OCI-LY7 (cell line): ENCODE measurements at regions not wholly inside any gene's neighbourhood (a gene's known extent, or its start where the extent isn't known, plus 50 kb on each side); places are given as distances from the start of the nearest gene placed in this dataset.
"Not testable (repeated sequence)": the region's sequence is repeated elsewhere in the genome, so short reads cannot be mapped to it uniquely, and the experiment has no call there.

ENCODE experiments used
- BruUV-seq: library from RNA; stranded (reverse); fragments of 400-500 nt; replicated peaks from 2 replicates; lab custom pipeline; 2021; lab: Mats Ljungman, UMichigan
- CTCF ChIA-PET: fragments of 300-600 bp; sonication (Branson Sonifier 250); formaldehyde crosslinking; loops from one replicate; lab custom pipeline; 2022; ENCODE audit warnings: antibody characterized with exemption; ENCODE audit not compliant: unreplicated experiment; lab: Charles Lee
- POLR2A ChIA-PET: fragments of 300-600 bp; sonication (Branson Sonifier 250); formaldehyde crosslinking; loops from one replicate; lab custom pipeline; 2022; ENCODE audit warnings: antibody characterized with exemption; lab: Charles Lee
- DNase-seq: peaks from one replicate; pipeline ENCODE4 v3.0.0-alpha.2; 2015; ENCODE audit warnings: low spot score
- H2AFZ ChIP-seq: fragments of 200-600 bp; sonication (generic), shearing (Covaris generic); 2 replicates; pipeline ENCODE4 v1.6.1; 2014; ENCODE audit warnings: mild to moderate bottlenecking, antibody characterized with exemption, low read length, moderate library complexity
- H3K27ac ChIP-seq: fragments of 200-600 bp; sonication (generic); 2 replicates; pipeline ENCODE4 v1.5.1; 2014; ENCODE audit warnings: mixed run types, low read depth, mild to moderate bottlenecking, moderate library complexity, low read length, inconsistent platforms; ENCODE audit not compliant: poor library complexity, severe bottlenecking
- H3K36me3 ChIP-seq: fragments of 200-600 bp; sonication (generic); 2 replicates; pipeline ENCODE4 v1.6.1; 2014; ENCODE audit warnings: mild to moderate bottlenecking, antibody characterized with exemption, low read length, moderate library complexity, mixed read lengths; ENCODE audit not compliant: insufficient read depth
- H3K4me1 ChIP-seq: fragments of 200-600 bp; sonication (generic); 2 replicates; pipeline ENCODE4 v1.5.1; 2014; ENCODE audit warnings: mild to moderate bottlenecking, low read length; ENCODE audit not compliant: insufficient read depth, poor library complexity, severe bottlenecking
- H3K4me2 ChIP-seq: fragments of 200-600 bp; sonication (generic); 2 replicates; pipeline ENCODE4 v1.6.1; 2014; ENCODE audit warnings: mild to moderate bottlenecking, low read length
- H3K4me3 ChIP-seq: fragments of 200-600 bp; sonication (generic); 2 replicates; pipeline ENCODE4 v1.5.1; 2014; ENCODE audit warnings: mild to moderate bottlenecking, low read depth, low read length; ENCODE audit not compliant: poor library complexity, severe bottlenecking
- H3K79me2 ChIP-seq: fragments of 200-600 bp; sonication (generic); 2 replicates; pipeline ENCODE4 v1.6.1; 2016; ENCODE audit warnings: low read depth, mild to moderate bottlenecking, low read length, moderate library complexity, mixed read lengths; ENCODE audit not compliant: insufficient read depth
- H3K9me2 ChIP-seq: fragments of 200-600 bp; sonication (generic); 2 replicates; pipeline ENCODE4 v1.6.1; 2016; ENCODE audit warnings: mild to moderate bottlenecking, low read length, mixed read lengths; ENCODE audit not compliant: insufficient read depth
- H3K9me3 ChIP-seq: fragments of 200-600 bp; sonication (generic); 2 replicates; pipeline ENCODE4 v1.6.1; 2014; ENCODE audit warnings: mild to moderate bottlenecking, mixed run types, low read length, mixed read lengths
- H4K20me1 ChIP-seq: fragments of 200-600 bp; sonication (generic); 2 replicates; pipeline ENCODE4 v1.6.1; 2014; ENCODE audit warnings: mild to moderate bottlenecking, antibody characterized with exemption, low read length, moderate library complexity, mixed read lengths; ENCODE audit not compliant: insufficient read depth
- EZH2phosphoT487 ChIP-seq: fragments of 200-600 bp; sonication (generic); IDR thresholded peaks from 2 replicates; pipeline ENCODE4 v1.6.1; 2018; ENCODE audit warnings: low read depth, borderline replicate concordance, mild to moderate bottlenecking, mixed run types, antibody characterized with exemption, low read length, moderate library complexity, mixed read lengths
- intact Hi-C: fragments of 100-400 bp; cut with micrococcal nuclease; formaldehyde crosslinking; loops from one replicate; pipeline ENCODE4 v1.10.0; 2022; ENCODE audit not compliant: unreplicated experiment
- TF ChIP-seq, protein P1 (sequence below): fragments of 200-600 bp; sonication (generic); conservative IDR thresholded peaks from 2 replicates; pipeline ENCODE4 v1.5.1; 2014; ENCODE audit warnings: mild to moderate bottlenecking, antibody characterized with exemption, low read length, moderate library complexity, mixed read lengths

GRCh38 chr7:7018290-7018689 lies 164.1 kb upstream of the C1GALT1 start:
- ChIA-PET CTCF (no interaction called here), POLR2A (no interaction called here)
- H3K36me3 ChIP-seq: no peaks in the 10 kb centered on the region
- no peaks in the 10 kb centered on the region for H4K20me1 ChIP-seq
- H3K79me2 ChIP-seq: no peaks in the 10 kb centered on the region
- no peak overlapping the region for H3K27ac ChIP-seq
- no peak for TF ChIP-seq EZH2phosphoT487
- TF ChIP-seq, protein P1, sequence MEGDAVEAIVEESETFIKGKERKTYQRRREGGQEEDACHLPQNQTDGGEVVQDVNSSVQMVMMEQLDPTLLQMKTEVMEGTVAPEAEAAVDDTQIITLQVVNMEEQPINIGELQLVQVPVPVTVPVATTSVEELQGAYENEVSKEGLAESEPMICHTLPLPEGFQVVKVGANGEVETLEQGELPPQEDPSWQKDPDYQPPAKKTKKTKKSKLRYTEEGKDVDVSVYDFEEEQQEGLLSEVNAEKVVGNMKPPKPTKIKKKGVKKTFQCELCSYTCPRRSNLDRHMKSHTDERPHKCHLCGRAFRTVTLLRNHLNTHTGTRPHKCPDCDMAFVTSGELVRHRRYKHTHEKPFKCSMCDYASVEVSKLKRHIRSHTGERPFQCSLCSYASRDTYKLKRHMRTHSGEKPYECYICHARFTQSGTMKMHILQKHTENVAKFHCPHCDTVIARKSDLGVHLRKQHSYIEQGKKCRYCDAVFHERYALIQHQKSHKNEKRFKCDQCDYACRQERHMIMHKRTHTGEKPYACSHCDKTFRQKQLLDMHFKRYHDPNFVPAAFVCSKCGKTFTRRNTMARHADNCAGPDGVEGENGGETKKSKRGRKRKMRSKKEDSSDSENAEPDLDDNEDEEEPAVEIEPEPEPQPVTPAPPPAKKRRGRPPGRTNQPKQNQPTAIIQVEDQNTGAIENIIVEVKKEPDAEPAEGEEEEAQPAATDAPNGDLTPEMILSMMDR: no peak
- no peaks in the 10 kb centered on the region for H3K9me3 ChIP-seq
- intact Hi-C loops: no loop called here
- H3K4me2 ChIP-seq: no peak overlapping the region
- no peaks in the 10 kb centered on the region for H3K9me2 ChIP-seq
- no TSS peak for BruUV-seq
- no peak overlapping the region for H3K4me3 ChIP-seq
- DNase-seq: no peak
- H3K4me1 ChIP-seq: no peaks in the 10 kb centered on the region
- H2AFZ ChIP-seq: no peak overlapping the region

GRCh38 chr7:7032221-7032620 lies 150.1 kb upstream of the C1GALT1 start:
- CTCF ChIA-PET: no interaction called here
- Histone ChIP-seq H4K20me1 (no peaks in the 10 kb centered on the region), H2AFZ (no peak overlapping the region), H3K79me2 (no peaks in the 10 kb centered on the region), H3K4me3 (no peak overlapping the region), H3K27ac (no peak overlapping the region), H3K9me2 (no peaks in the 10 kb centered on the region), H3K4me2 (no peak overlapping the region), H3K36me3 (no peaks in the 10 kb centered on the region), H3K9me3 (no peaks in the 10 kb centered on the region), H3K4me1 (no peaks in the 10 kb centered on the region)
- DNase-seq: no peak
- no peak for TF ChIP-seq EZH2phosphoT487
- TF ChIP-seq, protein P1: no peak
- BruUV-seq: no TSS peak
- POLR2A ChIA-PET: interaction anchor here (0.7 kb wide), 1 partner anchor 19 kb away, joined by 4 read pairs; no protein-coding TSS in a partner anchor
- intact Hi-C loops: no loop called here

- no TSS peak for BruUV-seq
- intact Hi-C loops: no loop called here
- Histone ChIP-seq H3K4me2 (no peak overlapping the region), H3K9me3 (no peaks in the 10 kb centered on the region), H3K79me2 (no peaks in the 10 kb centered on the region), H4K20me1 (no peaks in the 10 kb centered on the region), H3K27ac (no peak overlapping the region), H3K9me2 (no peaks in the 10 kb centered on the region), H3K36me3 (no peaks in the 10 kb centered on the region), H3K4me1 (no peaks in the 10 kb centered on the region), H2AFZ (no peak overlapping the region), H3K4me3 (no peak overlapping the region)
- DNase-seq: no peak
- POLR2A ChIA-PET: interaction anchor here (1.3 kb wide), 1 partner anchor 16 kb away, joined by 3 read pairs; no protein-coding TSS in a partner anchor
- TF ChIP-seq EZH2phosphoT487: no peak
- TF ChIP-seq, protein P1: no peak
- CTCF ChIA-PET: no interaction called here
These were observed 146.5 kb upstream of the C1GALT1 start for GRCh38 chr7:7035851-7036250.

GRCh38 chr7:7042286-7042893 lies 140.0 kb upstream of the C1GALT1 start:
- H3K4me2 ChIP-seq: not testable (repeated sequence)
- CTCF ChIA-PET: interaction anchor here (0.6 kb wide), 1 partner anchor 28 kb away, joined by 8 read pairs; no protein-coding TSS in a partner anchor

More at GRCh38 chr7:7042286-7042893, 140.0 kb upstream of the C1GALT1 start:
- H3K4me1 ChIP-seq, intact Hi-C loops, H3K9me2 ChIP-seq, H3K79me2 ChIP-seq, H2AFZ ChIP-seq, BruUV-seq, H4K20me1 ChIP-seq, H3K4me3 ChIP-seq, POLR2A ChIA-PET, H3K27ac ChIP-seq, DNase-seq, H3K36me3 ChIP-seq, H3K9me3 ChIP-seq: not testable (repeated sequence)
